ENCODE measurements at regions not wholly inside any gene's neighbourhood (a gene's known extent, or its start where the extent isn't known, plus 50 kb on each side); places are given as distances from the start of the nearest gene placed in this dataset.
"Not testable (repeated sequence)": the region's sequence is repeated elsewhere in the genome, so short reads cannot be mapped to it uniquely, and the experiment has no call there.

- no peak for DNase-seq
Observed at GRCh38 chr15:75100679-75101078, 77.3 kb downstream of the PPCDC start.

GRCh38 chr15:75104804-75105557 is 81.6 kb downstream of the PPCDC start:
- no peak for DNase-seq

- no peak for DNase-seq
Observed at GRCh38 chr15:75107516-75107907, 84.1 kb downstream of the PPCDC start.

GRCh38 chr15:75107908-75108838 is 84.8 kb downstream of the PPCDC start:
- DNase-seq = peak; percentile 84

- DNase-seq = no peak
Observed at GRCh38 chr15:75109021-75109735, 85.8 kb downstream of the PPCDC start.

- DNase-seq = no peak
Observed at GRCh38 chr15:75109736-75110130, 86.3 kb downstream of the PPCDC start.

GRCh38 chr15:75112278-75112847 is 89.0 kb downstream of the PPCDC start:
- no peak for DNase-seq

GRCh38 chr15:75112848-75113492 is 88.7 kb upstream of the C15orf39 start:
- DNase-seq = no peak

GRCh38 chr15:75114327-75114726 is 87.4 kb upstream of the C15orf39 start:
- DNase-seq = no peak

- no peak for DNase-seq
Observed at GRCh38 chr15:75114796-75115195, 86.9 kb upstream of the C15orf39 start.

- DNase-seq = not testable (repeated sequence)
Observed at GRCh38 chr15:75115411-75115913, 86.2 kb upstream of the C15orf39 start.

- DNase-seq = not testable (repeated sequence)
Observed at GRCh38 chr15:75116143-75116542, 85.5 kb upstream of the C15orf39 start.

- no peak for DNase-seq
Observed at GRCh38 chr15:75117993-75118392, 83.7 kb upstream of the C15orf39 start.

GRCh38 chr15:75119312-75119711 is 82.4 kb upstream of the C15orf39 start:
- DNase-seq = not testable (repeated sequence)

GRCh38 chr15:75121491-75121890 is 80.2 kb upstream of the C15orf39 start:
- DNase-seq = no peak

- no peak for DNase-seq
Observed at GRCh38 chr15:75123395-75123794, 78.3 kb upstream of the C15orf39 start.

GRCh38 chr15:75124278-75124677 is 77.4 kb upstream of the C15orf39 start:
- not testable (repeated sequence) for DNase-seq

GRCh38 chr15:75125935-75126334 is 75.7 kb upstream of the C15orf39 start:
- no peak for DNase-seq

GRCh38 chr15:75126864-75127580 is 74.7 kb upstream of the C15orf39 start:
- DNase-seq = no peak

- DNase-seq = no peak
Observed at GRCh38 chr15:75129788-75130187, 71.9 kb upstream of the C15orf39 start.

- DNase-seq = no peak
Observed at GRCh38 chr15:75131269-75131643, 70.4 kb upstream of the C15orf39 start.

- no peak for DNase-seq
Observed at GRCh38 chr15:75134748-75135147, 66.9 kb upstream of the C15orf39 start.
